Activated naive CD4-positive, alpha-beta T cell treated with anti-CD3 and anti-CD28 coated beads, Interleukin-2, amount 50 U/mL, for 16 hours (primary cell): ENCODE measurements at regions not wholly inside any gene's neighbourhood (a gene's known extent, or its start where the extent isn't known, plus 50 kb on each side); places are given as distances from the start of the nearest gene placed in this dataset.
"Not testable (repeated sequence)": the region's sequence is repeated elsewhere in the genome, so short reads cannot be mapped to it uniquely, and the experiment has no call there.

Experiments used
- DNase-seq: peaks from one replicate; pipeline ENCODE4 v3.0.0-alpha.2; 2020

DNA sequence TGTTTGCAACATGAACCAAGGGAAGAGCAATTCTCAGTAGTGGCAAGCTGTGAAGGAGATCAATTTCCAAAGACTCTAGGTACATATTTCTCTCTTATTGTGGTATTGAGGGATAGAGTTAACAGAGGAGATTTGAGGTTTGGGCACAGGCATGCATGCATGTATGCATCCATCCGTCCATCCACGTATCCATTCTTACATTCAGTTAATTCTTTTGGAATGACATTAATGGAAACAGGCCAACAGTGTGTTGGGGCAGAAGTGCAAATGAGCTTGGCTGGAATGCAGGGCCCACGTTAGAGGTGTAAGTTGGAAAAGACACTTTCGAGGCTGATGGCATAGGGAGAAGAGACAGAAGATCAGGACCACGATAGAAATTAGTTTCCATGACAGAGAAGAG lies 216.9 kb upstream of the PELI2 start:
- no peak for DNase-seq

DNA sequence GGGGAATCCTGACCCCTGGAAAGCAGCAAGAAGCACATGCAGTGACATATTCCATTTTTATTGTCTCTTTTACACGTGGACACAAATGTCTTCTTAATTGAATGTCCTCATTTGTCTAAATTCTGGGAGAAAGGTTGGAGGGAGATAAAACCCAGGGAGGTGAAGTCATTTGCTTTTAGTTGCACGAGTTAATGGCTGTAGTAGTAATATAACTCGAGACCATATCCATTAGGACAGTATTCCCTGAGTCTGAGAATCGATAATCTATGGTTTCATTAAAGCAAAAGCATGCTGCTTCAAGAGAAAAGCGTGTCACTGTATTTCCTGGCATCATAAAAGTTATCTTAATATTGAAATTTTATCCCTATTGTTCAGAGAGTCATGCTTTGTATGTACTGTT lies 216.0 kb upstream of the PELI2 start:
- no peak for DNase-seq

DNA sequence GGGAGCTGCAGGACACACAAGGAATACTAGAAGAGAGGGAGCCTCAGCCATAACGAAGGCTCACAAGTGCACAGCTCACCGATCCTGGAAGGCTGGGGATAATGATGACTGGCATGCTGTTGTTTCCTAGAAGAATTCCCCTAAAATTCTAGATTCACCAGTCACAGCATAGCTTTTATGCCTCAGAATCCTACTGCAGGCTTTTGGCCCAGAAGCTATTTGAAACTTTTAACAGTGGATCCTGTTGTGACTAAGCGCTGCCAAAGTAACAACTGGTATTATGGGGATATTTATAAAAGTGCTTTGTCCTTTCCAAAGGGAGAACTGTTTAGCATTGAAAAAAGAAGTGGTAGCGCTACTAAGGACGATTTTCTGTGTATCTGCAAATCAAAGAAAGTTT lies 214.1 kb upstream of the PELI2 start:
- DNase-seq: no peak

DNA sequence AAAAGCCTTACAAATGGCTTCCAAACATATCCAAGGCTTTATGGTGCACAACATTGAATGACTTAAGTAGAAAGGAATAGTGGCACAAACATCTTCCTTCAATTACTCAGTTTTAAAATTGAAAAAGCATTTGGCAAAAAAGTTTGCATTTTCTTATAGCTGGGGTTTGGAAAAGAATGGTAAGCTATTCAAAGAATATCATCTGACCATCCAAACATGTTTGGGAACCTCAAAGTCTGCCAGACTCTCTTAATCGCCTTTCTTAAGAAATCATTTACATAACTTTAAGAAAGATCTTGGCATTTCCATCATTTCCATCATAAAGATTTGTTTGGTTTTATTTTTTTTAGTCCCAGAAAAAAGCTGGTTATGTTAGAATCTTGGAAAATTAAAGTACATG lies 210.1 kb upstream of the PELI2 start:
- DNase-seq: no peak

GRCh38 chr14:55909879-55910278 lies 208.3 kb upstream of the PELI2 start:
- DNase-seq: no peak

- no peak for DNase-seq
Measured at GRCh38 chr14:55910601-55911243, 207.5 kb upstream of the PELI2 start.

DNA sequence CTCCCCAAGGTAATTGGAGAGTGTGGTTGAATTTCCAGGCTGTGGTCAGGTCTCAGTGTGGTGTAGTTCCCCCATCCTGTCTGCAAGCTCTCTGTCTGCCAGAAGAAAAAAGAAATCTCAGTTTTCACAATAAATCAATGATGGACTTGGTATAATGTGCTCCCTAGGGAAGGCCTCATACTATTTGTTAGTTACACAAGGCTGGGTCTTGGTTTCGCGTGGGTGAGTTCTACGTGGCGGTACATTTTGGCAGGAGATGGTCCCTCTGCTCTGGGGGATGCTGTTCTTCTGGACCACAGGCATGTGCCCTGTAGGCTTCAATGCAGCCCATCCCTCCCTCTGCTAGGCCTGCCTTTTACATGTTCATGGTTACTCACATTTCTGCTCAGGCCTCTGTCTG lies 206.4 kb upstream of the PELI2 start:
- no peak for DNase-seq

- no peak for DNase-seq
Measured at GRCh38 chr14:55912344-55912743, 205.9 kb upstream of the PELI2 start.

DNA sequence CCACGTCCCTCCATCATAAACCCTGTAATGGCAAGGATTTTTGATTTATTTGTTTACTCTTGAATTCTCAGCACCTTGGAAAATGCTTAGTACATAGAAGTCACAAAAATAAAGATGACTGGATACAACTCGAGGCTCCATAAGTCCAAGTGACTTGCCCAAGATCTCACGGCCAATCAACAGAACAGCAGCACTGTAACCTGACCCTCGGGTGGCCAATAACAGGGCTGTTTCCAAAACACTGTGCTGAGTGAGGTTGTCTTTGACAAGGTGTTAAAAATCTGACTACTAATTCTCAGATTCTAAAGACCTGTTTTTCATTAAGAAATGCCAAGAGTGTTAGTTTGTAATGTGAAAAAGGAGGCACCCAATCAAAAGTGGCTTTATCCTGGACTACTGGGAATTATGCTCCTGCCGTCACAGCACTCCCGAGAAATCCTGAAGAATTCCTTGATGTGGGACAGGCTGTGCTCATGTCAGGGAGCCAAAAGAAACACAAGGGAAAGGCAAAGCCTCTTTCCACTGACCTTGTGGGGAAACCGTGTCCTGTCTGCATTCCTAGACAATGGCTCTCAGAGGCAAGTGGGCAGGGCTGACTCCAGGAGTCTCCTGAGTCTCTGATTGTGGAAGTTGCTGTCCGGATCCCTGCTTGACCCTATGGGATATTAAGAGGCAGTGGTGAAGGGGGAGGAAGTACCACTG lies 204.7 kb upstream of the PELI2 start:
- no peak for DNase-seq

- DNase-seq: no peak
Measured at GRCh38 chr14:55914771-55915170, 203.4 kb upstream of the PELI2 start.

DNA sequence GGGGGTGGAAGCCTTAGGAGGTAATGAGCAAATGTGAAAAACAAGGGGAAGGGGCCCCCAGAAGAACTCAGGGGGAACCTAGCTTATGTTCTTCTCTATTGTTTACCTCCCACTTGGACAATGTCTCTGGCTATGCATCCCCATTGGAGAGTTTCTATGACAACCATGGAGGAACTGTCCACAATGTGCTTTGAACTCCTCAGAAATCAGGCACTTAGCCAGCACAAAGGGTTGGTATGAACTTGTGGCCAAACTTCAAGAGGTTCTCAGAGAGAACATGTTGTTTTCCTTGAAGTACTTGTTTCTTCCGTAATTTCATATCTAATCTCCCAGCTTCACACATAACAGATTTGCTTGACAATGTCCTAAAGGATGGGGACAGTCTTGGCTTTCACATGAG lies 202.8 kb upstream of the PELI2 start:
- no peak for DNase-seq

DNA sequence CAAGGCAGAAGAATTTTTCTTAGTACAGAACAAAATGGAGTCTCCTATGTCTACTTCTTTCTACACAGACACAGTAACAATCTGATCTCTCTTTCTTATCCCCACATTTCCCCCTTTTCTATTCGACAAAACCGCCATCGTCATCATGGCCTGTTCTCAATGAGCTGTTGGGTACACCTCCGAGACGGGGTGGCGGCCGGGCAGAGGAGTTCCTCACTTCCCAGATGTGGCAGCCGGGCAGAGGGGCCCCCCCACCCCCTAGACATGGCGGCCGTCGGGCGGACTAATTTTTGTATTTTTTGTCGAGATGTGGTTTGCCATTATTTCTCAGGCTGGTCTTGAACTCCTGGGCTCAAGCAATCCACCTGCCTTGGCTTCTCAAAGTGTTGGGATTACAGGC lies 198.4 kb upstream of the PELI2 start:
- not testable (repeated sequence) for DNase-seq

DNA sequence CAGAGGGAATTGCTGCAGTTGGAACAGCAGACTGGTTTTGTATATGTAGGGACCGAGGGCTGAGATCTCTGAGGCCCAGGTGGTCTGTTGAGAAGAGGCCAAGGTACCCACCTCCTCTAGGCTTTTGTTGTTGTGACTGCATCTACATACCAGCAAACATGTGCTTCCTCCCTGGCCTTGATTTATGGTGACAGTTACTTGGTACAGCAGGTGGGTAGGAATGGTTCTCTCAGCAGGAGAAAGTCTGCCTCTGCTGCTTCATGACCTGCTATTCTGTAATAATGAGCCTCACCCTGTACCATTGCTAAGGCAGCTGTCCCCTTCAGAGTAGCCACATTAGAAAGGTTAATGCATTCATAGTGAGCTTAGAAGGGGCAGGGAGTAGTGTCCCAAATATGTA lies 196.7 kb upstream of the PELI2 start:
- no peak for DNase-seq

- no peak for DNase-seq
Measured at GRCh38 chr14:55926007-55926406, 192.2 kb upstream of the PELI2 start.

DNA sequence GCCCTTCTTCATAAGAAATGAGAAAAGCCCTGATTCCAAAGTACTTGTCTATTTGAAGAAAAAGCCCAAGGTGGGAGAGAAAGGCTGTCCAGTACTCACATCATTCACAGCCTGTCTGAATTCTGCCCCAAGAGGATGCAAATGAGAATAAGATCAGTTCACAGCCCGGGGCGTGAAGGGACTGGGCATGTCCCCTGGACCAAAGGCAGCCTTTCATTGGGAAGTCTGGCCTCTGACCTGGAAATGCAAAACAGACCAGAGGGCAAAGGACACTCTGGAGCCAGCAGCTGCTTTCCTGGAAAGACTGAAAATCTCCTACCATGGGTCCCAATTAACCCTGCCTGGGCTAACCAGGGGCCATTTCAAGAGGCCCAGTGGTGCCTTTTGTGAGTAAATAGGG lies 191.2 kb upstream of the PELI2 start:
- DNase-seq: no peak

GRCh38 chr14:55928276-55928675 lies 189.9 kb upstream of the PELI2 start:
- DNase-seq: no peak

DNA sequence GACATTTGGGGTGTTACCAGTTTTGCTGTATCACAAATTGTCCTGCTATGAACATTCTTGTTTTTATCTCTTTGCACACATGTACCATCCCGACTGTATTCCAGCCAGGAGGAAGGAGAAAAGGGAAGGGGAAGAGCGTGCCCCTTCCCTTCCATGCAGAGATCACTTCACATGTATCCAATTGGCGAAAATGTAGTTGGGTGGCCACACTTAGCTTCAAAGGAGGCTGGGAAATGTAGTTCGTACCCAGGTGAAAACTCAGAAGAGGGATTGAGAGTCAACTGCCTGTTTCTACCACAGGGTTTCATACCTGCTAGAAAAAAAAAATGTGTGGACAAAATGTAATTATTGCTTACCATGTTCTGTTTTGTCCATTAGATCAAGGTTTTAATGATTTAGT lies 189.1 kb upstream of the PELI2 start:
- no peak for DNase-seq

DNA sequence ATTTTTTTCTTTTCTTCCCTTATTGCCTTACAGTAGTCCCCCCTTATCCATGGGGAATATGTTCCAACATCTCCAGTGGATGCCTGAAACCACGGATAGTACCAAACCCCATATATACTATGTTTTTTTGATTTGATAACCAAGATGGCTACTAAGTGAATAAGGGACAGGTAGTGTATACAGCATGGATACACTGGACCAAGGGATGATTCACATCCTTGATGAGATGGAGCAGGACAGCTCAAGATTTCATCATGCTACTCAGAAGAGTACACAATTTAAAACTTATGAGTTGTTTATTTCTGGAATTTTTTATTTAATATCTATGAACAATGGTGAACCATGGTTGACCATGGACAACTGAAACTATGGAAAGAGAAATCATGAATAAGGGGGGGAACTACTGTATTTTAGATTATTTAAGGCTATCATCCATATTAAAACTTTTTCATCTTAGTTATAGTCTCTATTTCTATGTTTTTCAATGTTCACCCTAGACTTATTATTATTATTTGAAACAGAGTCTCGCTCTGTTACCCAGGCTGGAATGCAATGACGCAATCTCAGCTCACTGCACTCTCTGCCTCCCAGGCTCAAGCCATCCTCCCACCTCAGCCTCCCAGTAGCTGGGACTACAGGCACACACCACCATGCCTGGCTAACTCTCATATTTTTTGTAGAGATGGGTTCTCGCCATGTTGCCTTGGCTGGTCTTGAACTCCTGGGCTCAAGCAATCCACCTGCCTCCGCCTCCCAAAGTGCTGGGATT lies 188.0 kb upstream of the PELI2 start:
- no peak for DNase-seq

GRCh38 chr14:55936691-55937090 lies 181.5 kb upstream of the PELI2 start:
- no peak for DNase-seq

DNA sequence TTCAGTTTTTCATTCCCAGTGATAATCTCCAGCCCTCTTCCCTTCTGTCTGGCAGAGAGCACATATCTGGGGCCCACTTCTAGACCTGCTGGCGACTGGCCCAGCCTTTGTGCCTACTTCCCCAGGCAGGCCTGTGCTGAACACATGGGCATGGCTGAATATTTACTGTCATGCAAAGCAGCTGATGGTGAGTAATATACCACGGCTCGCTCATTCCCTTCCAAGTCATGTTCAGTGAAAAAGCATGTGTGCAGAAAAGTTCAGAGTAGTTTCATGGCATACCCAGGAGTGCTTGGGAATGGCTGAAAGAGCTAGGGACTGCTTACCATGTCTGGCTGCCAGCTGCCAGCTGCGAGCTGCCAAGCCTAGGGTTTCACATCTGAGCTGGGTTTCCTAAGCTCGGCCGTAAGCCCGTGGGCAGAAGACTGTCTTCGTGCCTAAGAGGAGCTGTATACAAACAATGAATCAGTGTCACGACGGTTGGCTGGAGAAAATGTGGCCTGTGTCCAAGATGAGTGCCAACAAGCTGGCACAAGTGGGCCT lies 179.9 kb upstream of the PELI2 start:
- DNase-seq: no peak

DNA sequence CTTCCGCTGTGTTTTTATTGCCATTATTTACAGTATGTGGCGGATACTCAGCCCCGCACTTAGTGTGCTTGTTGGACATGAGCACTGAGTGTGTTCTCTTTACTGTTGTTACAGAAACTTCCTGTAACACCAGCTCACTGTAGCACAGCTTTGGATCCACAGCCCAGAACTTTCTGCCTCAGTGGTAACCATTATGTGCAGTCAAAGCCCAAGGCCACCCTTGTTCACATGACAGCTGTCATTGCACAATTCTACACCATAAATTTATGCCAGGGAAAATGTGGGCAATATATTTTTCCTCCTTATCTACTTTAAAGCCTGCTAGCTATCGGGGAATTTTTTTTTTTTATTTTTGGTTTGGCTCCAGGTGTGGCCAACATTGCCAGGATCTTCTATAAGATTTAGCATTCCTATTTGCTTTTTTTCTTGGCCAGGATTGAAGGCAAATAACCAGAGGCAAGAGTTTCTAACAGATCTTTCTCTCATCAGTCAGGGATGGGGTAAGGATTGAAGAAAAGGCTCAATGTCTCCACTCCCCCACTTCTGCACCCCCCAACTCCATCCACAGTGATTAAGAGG lies 176.0 kb upstream of the PELI2 start:
- no peak for DNase-seq

- no peak for DNase-seq
Measured at GRCh38 chr14:55942826-55943225, 175.4 kb upstream of the PELI2 start.

DNA sequence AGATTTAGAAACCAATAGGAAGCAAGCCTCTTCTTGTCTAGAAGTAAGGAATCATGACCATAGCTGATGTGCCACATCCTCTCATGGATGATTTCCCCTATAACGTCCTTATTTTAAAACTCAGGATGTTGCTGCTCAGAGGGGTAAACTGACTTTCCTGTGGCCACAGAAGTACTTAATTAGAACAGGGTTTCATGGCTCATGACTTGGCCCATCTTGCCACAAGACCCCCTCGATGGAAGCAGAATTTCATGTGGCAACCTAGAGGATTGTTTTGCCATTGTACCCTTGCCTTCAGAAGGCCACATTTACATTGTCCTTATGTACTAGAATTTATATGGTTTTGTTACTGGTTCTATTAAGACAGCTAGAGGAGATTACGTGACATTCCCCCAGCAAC lies 173.5 kb upstream of the PELI2 start:
- DNase-seq: no peak

- no peak for DNase-seq
Measured at GRCh38 chr14:55946231-55946630, 172.0 kb upstream of the PELI2 start.
